MCF 10A (cell line): ENCODE measurements at regions not wholly inside any gene's neighbourhood (a gene's known extent, or its start where the extent isn't known, plus 50 kb on each side); places are given as distances from the start of the nearest gene placed in this dataset.
"Not testable (repeated sequence)": the region's sequence is repeated elsewhere in the genome, so short reads cannot be mapped to it uniquely, and the experiment has no call there.

ENCODE experiments used
- BruUV-seq: library from RNA; stranded (reverse); fragments of 400-500 nt; replicated peaks from 2 replicates; lab custom pipeline; 2021; lab: Mats Ljungman, UMichigan
- CTCF ChIA-PET: fragments of 300-600 bp; sonication (Branson Sonifier 250); formaldehyde crosslinking; extraction: SDS; loops from one replicate; lab custom pipeline; 2021; ENCODE audit warnings: antibody characterized with exemption, inconsistent platforms; lab: Yijun Ruan, JAX
- POLR2A ChIA-PET: fragments of 300-600, 350-650 bp; sonication (Branson Sonifier 250); formaldehyde crosslinking; extraction: SDS; loops from one replicate; lab custom pipeline; 2020; ENCODE audit warnings: antibody characterized with exemption, inconsistent platforms; lab: Yijun Ruan, JAX
- DNase-seq: peaks from one replicate; pipeline ENCODE4 v3.0.0-alpha.2; 2018; ENCODE audit not compliant: unreplicated experiment
- H3K27ac Mint-ChIP-seq: one replicate; pipeline ENCODE4 v1.8.0; 2022; ENCODE audit warnings: mild to moderate bottlenecking, low read depth, mixed read lengths; ENCODE audit not compliant: unreplicated experiment
- H3K27me3 Mint-ChIP-seq: one replicate; pipeline ENCODE4 v1.8.0; 2022; ENCODE audit warnings: mixed read lengths; ENCODE audit not compliant: insufficient read depth, unreplicated experiment
- H3K36me3 Mint-ChIP-seq: one replicate; pipeline ENCODE4 v1.8.0; 2022; ENCODE audit warnings: mild to moderate bottlenecking, moderate library complexity, mixed read lengths; ENCODE audit not compliant: insufficient read depth, unreplicated experiment
- H3K4me1 Mint-ChIP-seq: one replicate; pipeline ENCODE4 v1.8.0; 2022; ENCODE audit warnings: mixed read lengths; ENCODE audit not compliant: insufficient read depth, unreplicated experiment
- H3K4me3 Mint-ChIP-seq: one replicate; pipeline ENCODE4 v1.8.0; 2022; ENCODE audit warnings: mild to moderate bottlenecking, moderate library complexity, mixed read lengths; ENCODE audit not compliant: unreplicated experiment
- H3K9me3 Mint-ChIP-seq: one replicate; pipeline ENCODE4 v1.8.0; 2022; ENCODE audit warnings: mixed read lengths; ENCODE audit not compliant: unreplicated experiment
- intact Hi-C: fragments of 100-400 bp; cut with micrococcal nuclease; formaldehyde crosslinking; loops from 2 replicates; pipeline ENCODE4 v1.14.1; 2022
- TF ChIP-seq, protein P1 (sequence below): fragments of 200-600 bp; IDR thresholded peaks from one replicate; pipeline ENCODE4 v1.8.0; 2022; ENCODE audit warnings: antibody characterized with exemption, mild to moderate bottlenecking; ENCODE audit not compliant: unreplicated experiment

DNA sequence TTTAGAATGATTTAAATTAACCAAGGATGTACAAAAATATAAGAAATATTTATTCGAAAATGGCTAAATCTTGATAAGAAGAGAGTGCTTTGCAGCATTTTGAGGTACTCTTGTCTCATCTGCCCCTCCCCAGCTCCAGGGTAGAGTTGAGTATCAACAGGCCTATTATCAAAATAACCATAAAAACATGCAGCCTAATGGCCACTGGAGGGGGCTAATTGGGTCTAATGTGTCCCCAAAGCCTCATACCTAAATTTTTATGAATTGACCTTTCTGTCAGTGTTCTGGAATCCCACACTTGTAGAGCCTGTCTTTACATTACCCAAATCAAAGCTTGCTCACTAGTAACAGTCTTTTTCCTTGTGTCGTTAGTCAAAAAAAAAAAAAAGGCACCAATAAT lies 544.9 kb upstream of the CPXCR1 start:
- H3K4me3 Mint-ChIP-seq, result no peak overlapping the region
- H3K9me3 Mint-ChIP-seq, result no peaks in the 10 kb centered on the region
- peak; percentile 2 for DNase-seq
- BruUV-seq, result no TSS peak
- peaks cover 11% of the 10 kb centered on the region for H3K27me3 Mint-ChIP-seq
- CTCF ChIA-PET, result no interaction called here
- intact Hi-C loops, result no loop called here
- no peaks in the 10 kb centered on the region for H3K4me1 Mint-ChIP-seq
- no peaks in the 10 kb centered on the region for H3K36me3 Mint-ChIP-seq
- POLR2A ChIA-PET, result no interaction called here
- TF ChIP-seq, protein P1, sequence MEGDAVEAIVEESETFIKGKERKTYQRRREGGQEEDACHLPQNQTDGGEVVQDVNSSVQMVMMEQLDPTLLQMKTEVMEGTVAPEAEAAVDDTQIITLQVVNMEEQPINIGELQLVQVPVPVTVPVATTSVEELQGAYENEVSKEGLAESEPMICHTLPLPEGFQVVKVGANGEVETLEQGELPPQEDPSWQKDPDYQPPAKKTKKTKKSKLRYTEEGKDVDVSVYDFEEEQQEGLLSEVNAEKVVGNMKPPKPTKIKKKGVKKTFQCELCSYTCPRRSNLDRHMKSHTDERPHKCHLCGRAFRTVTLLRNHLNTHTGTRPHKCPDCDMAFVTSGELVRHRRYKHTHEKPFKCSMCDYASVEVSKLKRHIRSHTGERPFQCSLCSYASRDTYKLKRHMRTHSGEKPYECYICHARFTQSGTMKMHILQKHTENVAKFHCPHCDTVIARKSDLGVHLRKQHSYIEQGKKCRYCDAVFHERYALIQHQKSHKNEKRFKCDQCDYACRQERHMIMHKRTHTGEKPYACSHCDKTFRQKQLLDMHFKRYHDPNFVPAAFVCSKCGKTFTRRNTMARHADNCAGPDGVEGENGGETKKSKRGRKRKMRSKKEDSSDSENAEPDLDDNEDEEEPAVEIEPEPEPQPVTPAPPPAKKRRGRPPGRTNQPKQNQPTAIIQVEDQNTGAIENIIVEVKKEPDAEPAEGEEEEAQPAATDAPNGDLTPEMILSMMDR, result no peak
- H3K27ac Mint-ChIP-seq, result no peak overlapping the region

DNA sequence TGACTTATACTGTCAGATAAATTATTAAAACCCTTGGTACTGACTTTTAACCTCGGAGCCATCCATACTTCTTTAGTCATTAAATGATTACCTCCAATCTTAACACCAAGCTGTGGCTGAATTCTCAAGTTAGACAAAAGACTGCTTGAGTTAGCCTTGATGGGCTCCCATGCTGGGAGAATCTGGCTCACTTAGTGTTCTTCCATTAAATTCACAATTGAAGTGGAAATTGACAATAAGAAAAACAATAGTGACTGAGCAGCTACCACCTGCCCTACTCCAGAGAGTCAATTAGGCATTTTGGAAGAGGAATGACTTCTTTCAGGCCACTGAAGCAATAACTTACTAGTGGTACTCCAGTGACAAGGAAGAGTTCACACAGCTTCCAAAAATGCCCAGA lies 503.0 kb upstream of the CPXCR1 start:
- no TSS peak for BruUV-seq
- ChIA-PET CTCF (no interaction called here), POLR2A (no interaction called here)
- H3K9me3 Mint-ChIP-seq, result peaks cover 7% of the 10 kb centered on the region
- no peaks in the 10 kb centered on the region for H3K27me3 Mint-ChIP-seq
- H3K4me1 Mint-ChIP-seq, result no peaks in the 10 kb centered on the region
- no peak overlapping the region for H3K4me3 Mint-ChIP-seq
- H3K27ac Mint-ChIP-seq, result no peak overlapping the region
- TF ChIP-seq, protein P1, result no peak
- DNase-seq, result no peak
- intact Hi-C loops, result no loop called here
- no peaks in the 10 kb centered on the region for H3K36me3 Mint-ChIP-seq

DNA sequence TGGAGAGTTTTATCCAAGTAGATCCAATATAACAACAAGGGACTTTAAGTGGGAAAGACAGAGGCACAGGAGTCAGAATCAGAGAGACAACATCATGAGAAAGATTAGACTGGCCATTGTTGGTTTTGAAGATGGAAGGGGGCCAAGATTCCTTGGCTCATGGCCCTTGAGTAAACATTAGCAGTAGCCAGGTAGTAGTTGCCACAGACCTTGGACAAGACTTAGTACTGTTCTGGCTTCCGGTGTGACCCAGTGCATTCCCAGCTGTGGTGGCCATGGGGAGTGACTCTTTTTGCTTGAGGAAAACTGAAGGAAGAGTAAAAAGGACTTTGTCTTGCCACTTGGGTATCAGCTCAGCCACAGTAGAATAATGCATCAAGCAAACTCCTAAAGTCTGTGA lies 462.2 kb upstream of the CPXCR1 start:
- Mint-ChIP-seq H3K9me3 (no peaks in the 10 kb centered on the region), H3K4me1 (peaks cover 6% of the 10 kb centered on the region), H3K4me3 (no peak overlapping the region), H3K27me3 (no peaks in the 10 kb centered on the region), H3K36me3 (no peaks in the 10 kb centered on the region), H3K27ac (no peak overlapping the region)
- CTCF ChIA-PET, result no interaction called here
- DNase-seq, result peak; percentile 77
- no TSS peak for BruUV-seq
- TF ChIP-seq, protein P1, result no peak
- intact Hi-C loops, result no loop called here
- POLR2A ChIA-PET, result interaction anchor here (0.7 kb wide), 1 partner anchor 18 kb away, joined by 3 read pairs; no protein-coding TSS in a partner anchor

DNA sequence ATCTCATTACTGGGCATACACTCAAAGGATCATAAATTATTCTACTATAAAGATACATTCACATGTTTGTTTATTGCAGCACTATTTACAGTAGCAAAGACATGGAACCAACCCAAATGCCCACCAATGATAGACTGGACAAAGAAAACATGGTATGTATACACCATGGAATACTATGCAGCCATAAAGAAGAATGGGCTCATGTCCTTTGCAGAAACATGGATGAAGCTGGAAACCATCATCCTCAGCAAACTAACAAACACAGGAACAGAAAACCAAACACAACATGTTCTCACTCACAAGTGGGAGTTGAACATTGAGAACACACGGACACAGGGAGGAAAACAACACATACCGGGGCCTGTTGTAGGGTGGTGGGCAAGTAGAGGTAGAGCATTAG lies 433.1 kb upstream of the CPXCR1 start:
- H3K9me3 Mint-ChIP-seq, result peaks cover 18% of the 10 kb centered on the region
- H3K27me3 Mint-ChIP-seq, POLR2A ChIA-PET, H3K4me1 Mint-ChIP-seq, CTCF ChIA-PET, H3K4me3 Mint-ChIP-seq, intact Hi-C loops, H3K27ac Mint-ChIP-seq, H3K36me3 Mint-ChIP-seq, BruUV-seq, DNase-seq: not testable (repeated sequence)

DNA sequence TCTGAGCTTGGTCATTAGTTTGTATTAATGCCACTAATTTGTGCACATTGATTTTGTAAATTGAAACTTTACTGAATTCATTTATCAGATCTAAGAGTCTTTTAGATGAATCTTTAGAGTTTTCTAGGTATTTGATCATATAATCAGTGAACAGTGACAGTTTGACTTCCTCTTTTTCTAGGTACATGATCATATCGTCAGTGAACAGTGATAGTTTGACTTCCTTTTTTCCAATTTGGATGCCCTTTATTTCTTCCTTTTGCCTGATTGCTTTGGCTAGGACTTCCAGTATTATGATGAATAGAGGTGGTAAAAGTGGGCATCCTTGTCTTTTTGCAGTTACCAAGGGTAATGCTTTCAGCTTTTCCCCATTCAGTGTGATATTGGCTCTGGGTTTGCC lies 421.4 kb upstream of the CPXCR1 start:
- TF ChIP-seq, protein P1, result no peak
- Mint-ChIP-seq H3K9me3 (no peaks in the 10 kb centered on the region), H3K36me3 (no peaks in the 10 kb centered on the region), H3K27ac (no peak overlapping the region), H3K27me3 (no peaks in the 10 kb centered on the region), H3K4me3 (no peak overlapping the region), H3K4me1 (no peaks in the 10 kb centered on the region)
- ChIA-PET POLR2A (no interaction called here), CTCF (no interaction called here)
- no TSS peak for BruUV-seq
- intact Hi-C loops, result no loop called here
- no peak for DNase-seq
